ENCODE measurements at regions not wholly inside any gene's neighbourhood (a gene's known extent, or its start where the extent isn't known, plus 50 kb on each side); places are given as distances from the start of the nearest gene placed in this dataset.
"Not testable (repeated sequence)": the region's sequence is repeated elsewhere in the genome, so short reads cannot be mapped to it uniquely, and the experiment has no call there.

- H3K27me3 Mint-ChIP-seq; H3K9me3 Mint-ChIP-seq; H3K4me1 Mint-ChIP-seq; H3K27ac Mint-ChIP-seq; DNase-seq; H3K36me3 Mint-ChIP-seq (ENCODE audit: low read depth); H3K4me3 Mint-ChIP-seq; intact Hi-C loops (cut with micrococcal nuclease): not testable (repeated sequence)
Observed at GRCh38 chr1:148245443-148245842, 93.4 kb upstream of the NBPF11 start.

- H3K27me3 Mint-ChIP-seq; H3K4me3 Mint-ChIP-seq; H3K9me3 Mint-ChIP-seq; H3K27ac Mint-ChIP-seq; H3K4me1 Mint-ChIP-seq; DNase-seq; intact Hi-C loops (cut with micrococcal nuclease); H3K36me3 Mint-ChIP-seq (ENCODE audit: low read depth): not testable (repeated sequence)
Observed at GRCh38 chr1:148233250-148233649, 81.2 kb upstream of the NBPF11 start.

DNA sequence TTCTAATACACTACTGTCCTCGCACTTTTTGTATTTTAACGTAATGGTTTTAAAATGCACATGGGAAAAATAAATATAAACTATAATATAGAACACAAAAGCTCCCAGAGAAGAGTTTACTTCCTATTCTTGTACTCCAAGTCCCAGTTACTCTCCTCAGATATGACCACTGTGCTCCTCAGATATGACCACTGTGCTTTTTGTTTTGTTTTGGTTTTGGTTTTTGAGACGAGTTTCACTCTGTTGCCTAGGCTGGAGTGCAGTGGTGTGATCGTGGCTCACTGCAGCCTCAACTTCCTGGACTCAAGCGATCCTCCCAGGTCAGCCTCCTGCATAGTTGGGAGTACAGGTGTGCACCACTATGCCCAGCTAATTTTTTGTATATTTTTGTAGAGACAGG, 76.8 kb upstream of the NBPF11 start:
- H3K36me3 Mint-ChIP-seq (ENCODE audit: low read depth); H3K27me3 Mint-ChIP-seq; intact Hi-C loops (cut with micrococcal nuclease); H3K4me3 Mint-ChIP-seq; H3K4me1 Mint-ChIP-seq; H3K9me3 Mint-ChIP-seq; H3K27ac Mint-ChIP-seq: not testable (repeated sequence)
- DNase-seq: peak; percentile 19

DNA sequence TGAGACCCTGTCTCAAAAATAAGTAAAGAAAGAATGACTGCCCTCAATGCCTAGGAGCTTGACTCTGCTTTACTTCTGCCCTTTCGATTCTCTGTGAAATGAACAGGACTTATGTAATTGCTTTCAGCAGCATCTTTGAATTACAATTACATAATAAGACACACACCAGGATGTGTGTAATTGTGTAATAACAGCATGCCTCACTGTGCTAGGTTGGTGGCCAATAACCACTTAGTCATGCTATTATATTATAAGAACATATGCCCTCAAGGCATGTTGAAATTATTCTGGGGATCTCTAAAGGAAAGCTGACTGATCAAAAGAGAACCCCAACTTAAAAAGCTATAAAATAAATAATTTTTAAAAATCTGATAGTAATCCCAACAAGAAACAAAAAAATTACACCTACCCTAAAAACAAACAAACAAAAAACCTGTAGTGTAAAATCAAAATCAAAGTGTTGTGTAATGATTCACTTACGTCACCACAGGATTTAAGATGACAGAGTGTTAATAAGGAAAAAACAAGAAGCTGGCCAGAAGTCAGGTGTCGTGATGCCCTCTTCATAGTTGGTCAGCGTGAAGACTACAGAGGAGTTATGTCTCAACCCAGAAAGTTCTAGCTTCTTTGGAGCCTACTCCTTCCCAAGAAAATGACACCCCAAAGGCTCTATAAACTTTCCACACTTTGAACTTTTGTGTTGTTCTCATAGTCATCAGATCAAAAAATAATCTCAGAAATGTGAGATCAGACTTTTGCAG, 70.5 kb upstream of the NBPF11 start:
- H3K4me3 Mint-ChIP-seq; H3K36me3 Mint-ChIP-seq (ENCODE audit: low read depth); H3K4me1 Mint-ChIP-seq; H3K9me3 Mint-ChIP-seq; intact Hi-C loops (cut with micrococcal nuclease); H3K27me3 Mint-ChIP-seq; H3K27ac Mint-ChIP-seq; DNase-seq: not testable (repeated sequence)

- H3K27ac Mint-ChIP-seq; H3K27me3 Mint-ChIP-seq; H3K36me3 Mint-ChIP-seq (ENCODE audit: low read depth); intact Hi-C loops (cut with micrococcal nuclease); H3K4me3 Mint-ChIP-seq; H3K4me1 Mint-ChIP-seq; H3K9me3 Mint-ChIP-seq; DNase-seq: not testable (repeated sequence)
Observed at GRCh38 chr1:148221593-148221992, 69.5 kb upstream of the NBPF11 start.

DNA sequence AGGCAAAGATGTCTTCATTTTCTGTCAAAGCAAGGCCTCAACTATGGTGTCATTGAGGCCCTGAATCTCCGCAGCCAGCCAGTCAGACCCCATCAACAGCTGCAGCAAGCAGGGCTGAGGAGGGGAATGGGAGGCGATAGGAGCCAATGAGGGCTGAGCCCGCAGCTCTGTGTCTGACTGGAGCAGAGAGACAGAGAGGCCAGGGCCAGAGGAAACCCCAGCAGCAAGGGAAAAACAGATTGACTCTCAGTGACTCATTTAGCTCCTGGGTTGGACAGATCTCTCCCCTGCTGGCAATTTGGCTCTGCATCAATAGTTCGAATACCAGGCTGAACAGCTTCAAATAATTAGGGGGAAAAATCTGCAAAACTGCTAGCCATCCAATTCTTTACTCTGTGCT, 67.1 kb upstream of the NBPF11 start:
- H3K27ac Mint-ChIP-seq; H3K9me3 Mint-ChIP-seq; H3K4me3 Mint-ChIP-seq; H3K4me1 Mint-ChIP-seq; DNase-seq; H3K27me3 Mint-ChIP-seq; intact Hi-C loops (cut with micrococcal nuclease); H3K36me3 Mint-ChIP-seq (ENCODE audit: low read depth): not testable (repeated sequence)

DNA sequence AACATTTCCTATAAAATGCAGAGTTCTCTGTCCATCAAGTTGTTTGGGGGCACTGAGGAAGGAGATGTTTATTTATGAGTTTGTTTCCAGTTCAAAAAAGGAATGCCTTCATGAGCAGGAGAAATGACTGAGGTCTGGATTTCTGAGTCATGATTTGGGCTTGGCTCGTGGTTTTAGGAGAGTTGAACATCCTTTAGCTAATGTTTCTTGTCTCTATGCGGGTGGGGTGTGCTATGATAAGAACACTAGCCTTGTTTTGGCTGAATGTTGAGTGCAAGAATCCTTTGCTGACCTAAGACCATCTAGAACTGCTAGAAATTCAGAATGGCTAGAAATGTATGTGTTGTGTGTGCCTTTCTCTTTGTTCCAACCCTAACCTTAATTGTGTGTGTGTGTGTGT, 59.1 kb upstream of the NBPF11 start:
- intact Hi-C loops (cut with micrococcal nuclease); H3K9me3 Mint-ChIP-seq; H3K36me3 Mint-ChIP-seq (ENCODE audit: low read depth); H3K4me1 Mint-ChIP-seq; DNase-seq; H3K27me3 Mint-ChIP-seq; H3K27ac Mint-ChIP-seq; H3K4me3 Mint-ChIP-seq: not testable (repeated sequence)

GRCh38 chr1:148210624-148211023, 58.5 kb upstream of the NBPF11 start:
- intact Hi-C loops (cut with micrococcal nuclease); H3K27ac Mint-ChIP-seq; H3K9me3 Mint-ChIP-seq; H3K27me3 Mint-ChIP-seq; H3K4me1 Mint-ChIP-seq; DNase-seq; H3K4me3 Mint-ChIP-seq; H3K36me3 Mint-ChIP-seq (ENCODE audit: low read depth): not testable (repeated sequence)

DNA sequence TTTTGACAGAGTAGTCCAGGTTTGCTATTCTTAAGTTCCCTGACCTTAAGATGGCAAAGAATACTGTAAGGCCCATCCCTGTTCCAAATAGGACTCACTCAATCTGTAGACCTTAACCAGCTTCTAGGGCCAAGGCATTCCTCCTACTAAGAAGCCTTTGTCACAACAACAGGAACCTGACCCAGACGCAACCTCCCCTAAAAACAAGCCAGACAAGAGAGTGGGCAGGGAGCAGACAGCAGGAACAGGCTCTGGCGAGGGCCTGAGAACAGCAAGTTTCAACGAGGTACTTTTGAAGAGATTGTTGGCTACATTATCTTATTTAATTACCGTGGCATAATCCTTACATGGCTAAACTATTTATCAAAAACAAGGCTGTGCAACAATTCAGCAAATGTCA, 58.1 kb upstream of the NBPF11 start:
- intact Hi-C loops (cut with micrococcal nuclease); H3K27me3 Mint-ChIP-seq; H3K27ac Mint-ChIP-seq; H3K36me3 Mint-ChIP-seq (ENCODE audit: low read depth); DNase-seq; H3K9me3 Mint-ChIP-seq; H3K4me3 Mint-ChIP-seq; H3K4me1 Mint-ChIP-seq: not testable (repeated sequence)

DNA sequence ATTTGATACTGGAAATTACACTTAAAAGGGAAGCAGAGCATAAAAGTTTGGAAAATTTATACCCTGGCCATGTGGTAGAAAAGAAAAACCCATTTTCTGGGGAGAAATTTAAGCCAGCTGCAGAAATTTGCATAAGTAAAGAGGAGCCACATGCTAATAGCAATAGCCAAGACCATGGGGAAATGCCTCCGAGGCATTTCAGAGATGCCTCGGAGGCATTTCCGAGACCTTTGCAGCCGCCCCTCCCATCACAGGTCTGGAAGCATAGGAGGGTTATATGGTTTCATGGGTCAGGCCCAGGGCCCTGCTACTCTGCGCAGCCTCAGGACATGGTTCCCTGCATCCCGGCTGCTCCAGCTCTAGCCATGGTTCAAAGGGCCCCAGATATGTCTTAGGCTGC, 49.9 kb upstream of the NBPF11 start:
- H3K4me1 Mint-ChIP-seq; intact Hi-C loops (cut with micrococcal nuclease); H3K27me3 Mint-ChIP-seq; DNase-seq; H3K9me3 Mint-ChIP-seq; H3K4me3 Mint-ChIP-seq; H3K36me3 Mint-ChIP-seq (ENCODE audit: low read depth); H3K27ac Mint-ChIP-seq: not testable (repeated sequence)

Data from activated CD4-positive, alpha-beta T cell treated with anti-CD3 and anti-CD28 coated beads, Interleukin-2, amount 10 ng/mL, durations not matched to agents 24 days and 14 days (primary cell).